ENCODE measurements at regions not wholly inside any gene's neighbourhood (a gene's known extent, or its start where the extent isn't known, plus 50 kb on each side); places are given as distances from the start of the nearest gene placed in this dataset.

DNA sequence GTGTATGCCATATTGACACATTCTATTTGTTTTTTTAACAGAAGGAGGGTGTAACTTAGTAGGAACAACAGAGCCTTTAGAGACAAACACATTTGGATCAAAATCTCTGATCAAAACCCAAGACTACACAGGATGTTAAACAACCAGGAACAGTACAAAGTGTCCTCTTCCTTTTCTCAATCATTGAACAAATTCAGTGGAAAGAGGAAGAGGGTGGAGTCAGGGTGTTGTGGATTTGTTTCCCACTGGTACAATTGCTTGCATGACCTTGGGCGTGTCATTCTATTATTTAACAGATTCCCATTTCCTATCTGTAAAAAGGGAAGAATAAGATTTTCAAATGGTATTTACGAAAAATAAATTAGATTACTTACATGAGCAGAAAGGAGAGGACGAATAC is 1162.8 kb upstream of the PRKX start:
- DNase-seq (ENCODE audit: low read depth): no peak

DNA sequence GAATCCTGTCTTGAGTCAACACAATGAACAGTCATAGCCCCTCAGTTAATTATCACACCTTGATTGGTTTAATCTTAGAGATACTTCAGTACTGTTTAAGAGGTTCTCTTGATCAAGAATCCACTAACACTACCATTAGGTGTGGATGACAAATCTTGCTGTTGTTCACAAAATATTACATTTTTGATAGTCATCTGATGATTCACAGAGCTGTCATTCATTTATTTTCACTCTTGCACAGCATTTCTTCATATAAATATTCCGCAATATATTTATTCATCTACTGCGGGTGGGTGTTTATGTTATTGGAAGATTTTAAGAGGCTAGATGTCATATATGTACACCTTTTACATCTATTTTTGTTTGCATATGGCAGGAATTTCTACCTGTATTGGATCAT is 1138.1 kb upstream of the PRKX start:
- no peak for DNase-seq (ENCODE audit: low read depth)

DNA sequence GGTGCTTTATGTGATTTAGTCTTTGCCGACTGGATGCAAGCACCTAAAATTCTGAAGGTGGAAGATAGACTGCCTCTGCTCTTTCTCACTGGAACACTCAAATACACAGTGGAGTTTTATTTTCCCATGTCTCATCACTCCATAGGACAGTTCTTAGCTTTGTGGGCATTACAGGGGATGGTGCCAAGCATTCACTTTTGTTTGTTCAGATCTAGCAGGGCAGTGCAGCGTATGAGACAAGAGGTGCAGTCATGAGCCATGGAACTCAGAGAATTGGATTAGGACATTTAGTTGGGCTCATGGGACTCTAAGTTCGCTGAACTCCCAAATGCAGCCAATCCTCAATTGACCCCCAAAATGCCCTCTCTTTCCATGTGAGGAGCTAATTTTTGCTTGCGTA is 1136.9 kb upstream of the PRKX start:
- no peak for DNase-seq (ENCODE audit: low read depth)

DNA sequence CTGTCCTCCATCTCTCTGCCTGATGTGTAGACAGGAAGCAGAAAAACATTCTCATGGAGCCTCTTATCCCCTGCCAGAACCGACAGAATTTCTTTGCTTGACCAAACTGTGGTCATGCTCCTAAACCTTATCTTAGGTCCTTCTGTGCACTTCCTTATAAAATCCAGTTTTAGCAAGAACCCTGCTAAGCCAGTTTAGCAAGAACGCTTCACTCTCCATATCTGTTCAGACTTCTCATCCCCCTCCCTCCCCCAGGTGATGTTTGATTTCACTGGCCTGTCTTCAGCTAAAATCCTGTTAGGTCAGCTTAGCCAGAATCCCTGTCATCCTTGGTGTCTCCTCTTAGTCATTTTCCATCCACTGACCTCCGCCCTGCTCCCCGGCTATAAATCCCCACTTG is 1130.9 kb upstream of the PRKX start:
- DNase-seq (ENCODE audit: low read depth): no peak

DNA sequence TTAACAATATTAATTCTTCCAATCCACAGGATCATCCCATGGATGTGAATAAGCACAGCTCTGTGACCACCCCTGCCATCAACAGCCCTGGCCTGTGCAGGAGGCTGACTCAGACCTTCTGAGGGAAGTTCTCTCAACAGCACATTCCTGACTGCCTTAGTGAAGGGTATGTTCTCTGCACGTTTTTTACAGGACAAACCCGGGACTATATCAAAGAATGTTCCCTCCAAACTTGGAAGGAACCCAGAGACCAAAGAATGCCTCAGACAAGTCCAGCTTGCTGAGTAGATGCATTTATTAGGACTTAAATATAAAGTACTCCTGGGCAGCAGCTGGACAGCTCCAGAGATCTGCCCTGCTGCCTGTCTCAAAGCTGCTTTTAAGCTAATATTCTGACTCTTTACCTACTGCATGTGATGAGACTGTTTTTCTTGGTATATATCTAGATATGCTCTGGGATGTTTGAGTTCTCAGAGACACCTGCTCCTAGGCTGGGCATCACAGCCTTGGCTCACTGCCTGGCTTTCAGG is 1127.8 kb upstream of the PRKX start:
- DNase-seq (ENCODE audit: low read depth): no peak

DNA sequence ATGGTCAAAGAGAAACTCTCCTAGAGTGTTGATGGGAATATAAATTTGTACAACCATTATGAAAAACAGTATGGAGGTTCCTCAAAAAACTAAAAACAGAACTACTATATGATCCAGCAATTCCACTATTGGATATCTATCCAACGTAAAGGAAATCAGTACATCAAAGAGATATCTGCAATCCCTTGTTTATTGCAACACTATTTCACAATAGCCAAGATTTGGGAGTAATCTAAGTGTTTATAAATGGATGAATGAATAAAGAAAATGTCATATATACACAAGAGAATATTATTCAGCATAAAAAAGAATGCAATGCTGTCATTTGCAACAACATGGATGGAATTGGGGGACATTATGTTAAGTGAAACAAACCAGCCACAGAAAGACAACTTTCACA is 1118.1 kb upstream of the PRKX start:
- no peak for DNase-seq (ENCODE audit: low read depth)

DNA sequence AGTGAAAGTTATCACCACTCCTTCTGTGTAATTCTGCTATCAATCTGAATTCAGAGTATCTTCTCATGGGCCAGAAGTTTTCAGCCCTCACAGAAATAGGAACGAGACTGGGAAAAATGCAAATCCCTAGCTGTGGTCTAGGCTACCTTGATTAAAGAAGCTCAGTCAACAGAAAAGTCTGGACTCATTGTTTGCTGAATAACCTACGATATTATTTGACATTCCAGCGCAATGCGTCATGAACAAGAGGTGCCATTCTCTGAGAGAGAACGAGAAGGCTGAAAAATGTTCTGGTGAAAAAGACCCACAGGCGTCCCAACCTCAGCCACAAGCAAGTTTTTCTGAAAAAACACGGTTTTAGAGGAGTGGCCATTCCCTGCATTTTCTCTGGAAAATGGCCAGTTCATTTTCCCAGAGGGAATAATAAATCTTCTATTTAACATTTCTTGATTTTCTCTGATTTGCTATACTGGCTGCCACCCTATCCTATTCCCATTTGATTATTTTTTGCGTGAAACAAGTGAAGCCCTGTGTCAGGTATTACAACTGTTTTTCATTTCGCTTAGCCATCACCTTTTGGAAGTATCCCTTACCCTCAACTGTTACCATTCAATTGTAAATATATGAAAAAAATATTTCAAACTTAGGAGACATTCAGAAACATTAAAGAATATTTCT is 1117.6 kb upstream of the PRKX start:
- DNase-seq (ENCODE audit: low read depth): no peak

DNA sequence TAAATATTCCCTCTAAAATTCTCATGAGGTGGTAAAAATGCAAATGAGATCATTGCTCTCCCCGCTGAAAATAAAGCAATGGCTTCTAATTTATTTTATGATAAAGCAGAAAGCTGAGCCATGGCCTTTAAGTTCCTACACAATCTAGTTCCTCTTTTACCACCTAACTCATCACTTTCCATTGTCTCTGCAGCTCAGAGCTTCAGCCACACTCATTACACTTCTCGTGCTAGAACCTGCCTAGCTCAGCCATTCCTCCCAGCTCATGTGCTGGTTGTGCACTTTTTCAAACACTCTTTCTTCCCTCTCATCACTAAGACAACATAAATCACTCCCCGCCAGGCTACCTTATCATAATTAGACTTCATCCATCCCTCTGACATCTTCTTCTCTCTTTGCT is 1112.1 kb upstream of the PRKX start:
- no peak for DNase-seq (ENCODE audit: low read depth)

DNA sequence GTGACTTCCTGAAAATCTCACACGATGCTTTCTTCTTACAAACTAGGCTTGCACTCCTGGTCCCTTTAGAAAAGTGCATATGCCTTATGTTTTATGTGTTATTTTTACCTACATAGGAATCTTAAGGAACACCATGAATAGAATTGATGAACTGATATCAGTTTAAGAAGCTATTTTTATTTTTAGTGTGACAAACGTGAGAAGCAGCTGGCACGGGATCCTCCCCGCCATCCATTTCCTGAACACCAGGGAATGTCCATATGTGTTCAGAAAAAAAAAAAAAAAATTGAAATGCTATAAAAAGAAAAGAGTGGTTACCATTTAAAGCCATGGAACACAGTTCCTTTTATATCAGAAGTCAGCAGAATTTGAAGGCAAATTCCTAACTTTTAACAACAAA is 1096.1 kb upstream of the PRKX start:
- no peak for DNase-seq (ENCODE audit: low read depth)

DNA sequence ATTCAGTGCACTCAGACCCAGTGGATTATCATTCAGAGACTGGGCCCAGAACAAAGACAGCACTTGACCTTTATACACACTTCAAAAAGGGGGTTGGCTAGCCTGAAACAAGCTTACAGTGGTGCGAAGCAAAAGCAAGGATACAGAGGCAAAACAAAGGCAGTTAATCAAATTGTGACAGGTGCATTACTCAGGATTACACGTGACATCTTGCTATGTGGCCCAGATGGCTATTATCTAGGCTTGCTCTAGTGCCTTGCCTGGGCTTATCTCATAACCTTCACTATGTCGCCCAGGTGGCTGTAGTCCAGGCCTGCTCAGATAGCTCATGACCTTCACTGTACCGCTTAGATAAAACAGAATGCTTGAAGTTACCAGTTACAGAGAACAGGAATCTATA is 1092.1 kb upstream of the PRKX start:
- no peak for DNase-seq (ENCODE audit: low read depth)

DNA sequence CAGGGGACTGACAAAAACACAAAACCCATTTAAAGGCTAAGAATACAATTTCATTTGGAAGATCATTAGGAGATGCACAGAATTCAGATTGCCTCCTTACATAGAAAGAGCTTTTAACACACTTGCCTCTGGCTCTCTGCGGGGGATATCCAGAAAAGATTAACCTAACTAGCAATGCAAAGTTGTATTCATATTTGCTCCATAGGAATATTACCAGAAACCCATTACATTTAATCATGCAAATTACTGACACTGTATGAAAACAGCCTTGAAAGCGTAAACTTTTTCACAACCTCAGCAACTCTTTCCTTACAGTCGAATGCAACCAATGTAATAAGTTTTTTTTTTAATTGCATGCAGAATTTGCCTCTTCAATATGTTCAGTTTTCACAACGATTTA is 1087.3 kb upstream of the PRKX start:
- DNase-seq (ENCODE audit: low read depth): no peak

DNA sequence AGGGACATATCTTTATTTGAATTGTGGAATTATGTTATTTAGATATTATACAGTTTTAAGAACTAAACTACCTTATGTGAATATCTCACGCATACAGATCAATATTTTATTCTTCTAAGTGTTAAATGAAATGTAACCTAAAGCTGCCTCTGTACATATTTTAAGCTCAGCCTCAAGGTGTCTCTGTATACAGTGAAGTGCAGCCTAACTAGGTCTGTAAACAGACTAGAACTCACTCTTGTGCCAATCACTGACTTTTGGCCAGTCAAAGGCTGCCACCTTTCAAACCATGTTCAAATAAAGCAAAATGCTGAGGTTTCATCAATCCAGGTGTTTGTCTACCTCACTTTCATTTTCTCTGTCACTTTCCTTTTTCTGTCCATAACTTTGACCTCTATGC is 1074.5 kb upstream of the PRKX start:
- DNase-seq (ENCODE audit: low read depth): no peak

DNA sequence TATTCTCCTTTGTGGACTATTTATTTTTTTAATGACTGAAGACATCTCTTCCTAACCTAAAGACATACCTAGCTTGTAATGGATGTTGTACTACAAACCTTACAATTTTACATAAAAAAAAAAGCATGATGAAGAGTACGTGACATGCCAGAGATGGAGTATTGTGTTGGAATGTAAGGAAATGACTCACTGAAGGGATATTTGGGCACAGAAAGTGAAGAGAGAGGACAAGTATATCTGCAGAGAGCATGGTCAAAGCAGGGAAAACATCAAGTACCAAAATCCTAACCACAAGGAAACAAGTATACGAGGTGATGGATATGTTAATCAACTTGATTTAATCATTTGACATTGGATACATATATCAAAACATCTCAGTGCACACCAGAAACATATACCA is 1051.4 kb upstream of the PRKX start:
- no peak for DNase-seq (ENCODE audit: low read depth)

DNA sequence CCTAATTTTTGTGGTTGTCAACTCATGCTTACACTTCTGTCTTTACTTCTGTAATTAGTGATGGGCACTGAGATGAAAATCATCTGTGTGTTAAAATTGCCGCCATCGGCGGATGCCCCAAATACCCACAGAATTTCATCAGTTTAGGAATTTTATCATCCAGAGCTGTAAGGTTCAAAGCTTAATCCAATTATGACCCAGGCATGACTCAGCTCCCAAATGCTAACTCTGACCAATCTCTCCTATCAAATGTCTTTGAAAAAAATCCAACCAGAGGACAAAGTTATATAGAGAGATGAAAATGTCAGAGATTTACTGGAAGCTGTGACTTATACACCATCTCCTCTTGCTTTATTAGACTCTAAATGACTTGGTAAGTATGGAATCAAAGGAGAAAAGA is 1048.7 kb upstream of the PRKX start:
- no peak for DNase-seq (ENCODE audit: low read depth)

DNA sequence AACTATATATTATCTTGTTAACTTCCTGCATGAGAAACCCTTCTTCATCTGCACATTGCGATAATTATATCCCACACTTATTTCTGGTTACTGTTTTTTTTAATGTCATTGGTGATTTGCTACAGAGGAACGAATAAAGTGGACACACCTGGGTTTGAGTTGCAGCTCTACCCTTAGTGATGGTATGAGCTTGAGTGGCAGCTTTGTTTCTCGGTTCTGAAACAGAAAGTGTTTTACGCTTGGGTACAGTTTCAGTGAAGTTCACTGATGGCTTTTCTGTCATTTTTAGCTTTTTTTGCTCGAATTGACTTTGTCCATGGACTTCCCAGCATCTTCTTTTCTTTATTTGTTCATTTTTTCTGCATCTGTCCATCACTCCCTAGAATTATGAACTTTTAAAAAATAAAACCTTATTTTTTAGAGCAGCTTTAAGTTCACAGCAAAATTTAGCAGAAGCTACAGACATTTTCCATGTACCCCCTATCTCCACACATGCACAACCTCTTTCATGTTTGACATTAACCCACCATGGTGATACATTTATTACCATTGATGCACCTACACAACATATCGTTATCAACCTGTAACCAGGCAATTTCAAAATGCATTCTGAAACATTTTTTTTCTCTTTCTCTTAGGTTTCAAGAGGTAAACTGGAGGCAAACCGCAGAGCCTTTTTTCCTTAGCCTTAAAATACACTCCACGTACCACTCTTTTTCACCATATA is 1041.6 kb upstream of the PRKX start:
- DNase-seq (ENCODE audit: low read depth): no peak

DNA sequence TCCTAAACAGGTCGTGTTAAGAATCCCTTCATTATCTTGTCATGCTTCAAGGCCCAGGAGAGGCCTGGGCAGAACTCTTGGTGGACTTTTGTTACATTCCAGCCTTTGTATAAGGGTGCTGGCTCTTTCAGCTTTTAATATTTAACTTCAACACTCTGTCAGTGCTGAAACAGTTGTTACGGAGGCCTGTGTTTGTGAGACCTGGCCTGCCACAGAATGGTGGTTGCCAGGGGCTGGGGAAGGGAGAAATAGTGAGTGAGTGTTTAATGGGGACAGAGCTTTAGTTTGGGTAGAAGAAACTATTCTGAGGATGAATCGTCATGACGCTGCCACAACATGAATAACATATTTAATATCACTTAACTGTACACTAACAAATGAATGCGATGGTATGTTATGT is 1027.6 kb upstream of the PRKX start:
- DNase-seq (ENCODE audit: low read depth): no peak

DNA sequence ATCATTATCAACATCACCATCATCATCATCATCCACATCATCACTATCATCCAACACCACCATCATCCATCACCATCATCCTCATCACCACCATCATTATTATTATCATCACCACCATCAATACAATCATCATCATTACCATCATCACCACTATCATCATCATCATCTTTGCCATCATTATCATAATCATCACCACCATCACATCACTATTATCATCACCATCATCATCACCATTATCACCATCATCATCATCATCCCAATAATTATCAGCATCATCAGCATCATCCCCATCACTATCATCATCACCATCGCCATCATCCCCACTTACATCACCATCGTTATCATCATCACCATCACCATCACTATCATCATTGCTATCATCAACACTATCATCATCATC is 1021.9 kb upstream of the PRKX start:
- no peak for DNase-seq (ENCODE audit: low read depth)

DNA sequence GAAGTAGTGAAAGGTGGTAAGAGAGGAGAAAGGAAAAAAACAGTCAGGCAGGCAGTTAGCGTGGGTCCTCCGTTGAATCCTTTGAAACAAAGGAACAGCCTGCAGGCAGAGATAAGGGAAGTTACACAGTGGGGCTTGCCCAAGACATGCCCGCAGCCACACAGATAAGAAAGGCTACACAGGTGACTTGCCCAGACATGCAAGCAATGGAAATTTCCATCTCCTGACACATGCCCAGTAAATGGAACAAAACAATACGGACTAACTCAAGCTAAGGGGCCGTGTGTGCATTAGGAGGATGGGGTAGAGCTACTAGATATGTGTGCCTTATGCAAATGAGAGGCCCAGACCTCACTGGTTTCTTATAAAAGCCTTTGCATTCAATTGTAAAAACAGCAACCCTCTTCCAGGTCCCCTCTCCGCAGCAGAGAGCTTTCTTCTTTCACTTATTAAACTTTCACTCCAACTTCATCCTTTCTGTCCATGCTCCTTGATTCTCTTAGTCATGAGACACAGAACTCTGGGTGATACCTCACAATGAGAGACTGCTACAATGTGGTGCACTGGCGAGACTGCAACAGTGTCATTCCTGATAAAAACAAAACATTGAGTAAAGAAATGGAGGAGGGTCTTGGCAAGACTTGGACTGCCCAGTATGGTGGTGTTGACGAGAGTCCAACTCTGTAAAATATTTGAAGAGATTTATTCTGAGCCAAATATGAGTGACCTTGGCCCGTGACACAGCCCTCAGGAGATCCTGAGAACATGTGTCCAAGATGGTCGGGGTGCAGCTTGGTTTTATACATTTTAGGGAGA is 997.4 kb upstream of the PRKX start:
- no peak for DNase-seq (ENCODE audit: low read depth)

DNA sequence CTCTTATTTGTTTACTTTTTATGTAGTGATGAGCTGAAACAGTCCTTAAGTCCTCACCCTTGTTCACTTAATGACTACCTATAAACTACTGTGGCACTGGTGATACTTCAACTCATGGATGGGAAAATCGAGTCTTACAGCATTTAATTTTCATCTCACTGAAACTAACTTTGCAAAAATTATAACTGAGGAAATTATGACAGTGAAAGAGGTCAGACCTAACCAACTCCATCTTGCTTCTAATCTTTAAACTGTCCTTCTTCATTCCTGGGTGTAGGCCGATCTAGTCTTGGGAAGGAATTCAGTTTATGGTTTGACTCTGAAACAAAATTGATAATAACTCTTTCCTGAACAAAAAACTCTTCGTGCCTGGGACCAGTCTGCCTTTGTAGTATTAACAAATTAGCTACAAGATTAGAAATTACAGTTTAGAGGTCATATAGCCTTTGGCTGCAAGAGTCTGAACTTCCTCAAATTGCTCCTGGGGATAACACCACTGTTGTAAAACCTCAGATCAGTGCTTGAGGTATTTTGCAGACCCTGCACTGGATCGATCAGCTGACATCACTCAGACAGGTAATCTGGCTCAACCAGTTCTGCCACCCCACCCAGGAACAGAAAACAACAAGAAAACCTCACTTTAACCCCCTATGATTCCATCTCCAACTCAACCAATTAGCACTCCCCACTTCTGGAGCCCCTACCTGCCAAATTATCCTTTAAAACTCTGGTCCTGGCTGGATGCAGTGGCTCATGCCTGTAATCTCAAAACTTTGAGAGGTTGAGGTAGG is 995.7 kb upstream of the PRKX start:
- DNase-seq (ENCODE audit: low read depth): no peak

DNA sequence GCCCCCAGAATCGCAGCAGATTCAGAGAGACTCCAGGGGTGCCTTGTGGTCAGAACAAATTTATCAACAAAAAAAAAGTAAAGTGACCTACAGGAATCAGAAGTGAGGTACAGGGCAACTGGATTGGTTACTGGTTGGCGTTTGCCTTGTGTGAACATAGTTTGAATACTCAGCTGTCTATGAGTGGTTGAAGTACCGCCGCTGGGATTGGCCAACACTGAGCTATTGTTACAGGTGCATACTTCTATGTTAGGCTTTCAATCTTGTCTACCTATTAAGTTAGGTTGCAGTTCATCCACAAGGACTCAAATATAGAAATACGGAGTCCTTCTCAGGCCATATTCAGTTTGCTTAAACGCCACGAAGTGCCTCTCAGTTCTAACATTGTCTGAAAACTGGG is 993.5 kb upstream of the PRKX start:
- DNase-seq (ENCODE audit: low read depth): no peak

DNA sequence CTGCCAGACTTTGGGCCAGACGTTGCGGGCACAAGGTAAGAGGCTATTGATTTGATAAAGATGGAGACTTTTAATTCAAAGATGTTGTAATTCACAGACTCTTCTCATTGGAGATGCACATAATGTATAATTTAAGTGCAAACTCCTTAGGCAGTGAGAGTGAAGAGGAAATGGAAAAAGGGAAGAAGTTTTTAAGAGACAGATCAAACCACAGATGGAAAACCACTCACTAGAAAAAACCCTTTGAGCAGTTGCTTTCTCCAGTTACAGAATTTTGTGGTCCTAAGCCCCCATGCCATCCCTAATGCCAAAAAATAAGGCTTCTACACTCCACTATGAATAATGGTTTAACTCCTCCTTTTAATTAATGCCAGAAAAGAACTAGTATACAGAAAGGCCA is 977.1 kb upstream of the PRKX start:
- DNase-seq (ENCODE audit: low read depth): no peak

DNA sequence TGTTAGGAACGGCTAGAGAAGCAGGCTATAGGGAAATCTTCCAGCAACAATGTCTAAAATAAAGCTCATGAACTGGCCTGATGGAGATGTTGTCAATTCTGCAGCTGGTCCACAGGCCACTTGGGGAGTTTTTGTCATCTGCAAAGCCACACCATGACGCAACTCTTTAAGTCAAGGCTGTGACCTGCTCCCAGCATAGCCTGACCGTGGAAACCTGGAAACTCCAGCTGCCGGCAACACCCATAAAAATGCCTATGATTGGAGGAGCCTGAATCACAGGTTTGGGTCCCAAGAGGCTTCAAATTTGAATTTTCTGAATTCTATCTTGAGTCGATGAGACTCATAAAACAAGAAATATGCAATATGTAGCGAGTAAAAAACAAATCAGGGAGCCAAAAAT is 969.2 kb upstream of the PRKX start:
- no peak for DNase-seq (ENCODE audit: low read depth)

Data from GM04503 (cell line).